GM23338 (cell line): ENCODE measurements at regions not wholly inside any gene's neighbourhood (a gene's known extent, or its start where the extent isn't known, plus 50 kb on each side); places are given as distances from the start of the nearest gene placed in this dataset. TPM values are rescaled to one million over a fixed set of nuclear protein-coding genes. Genes with fewer than 3 reads are reported as not detected.

Source experiments
- microRNA-seq: library from miRNA; unstranded; fragments of <30 nt; microRNA quantifications from one replicate; pipeline ENCODE4, GENCODE V29; 2017
- small RNA-seq: library from RNA; depleted of rRNA; stranded (forward); fragments of <200 nt; gene quantifications from one replicate; pipeline ENCODE3, GENCODE V24; 2014; ENCODE audit warnings: low replicate concordance

Small RNA genes lying in the stretch of these regions (microRNA-seq; reads per million reads assigned to microRNA genes)
- gene MIR8081, result not detected

Small RNA genes lying in the stretch of these regions (small RNA-seq; reads per million reads assigned to genes)
- not detected for gene MIR8081
